HG02610 (cell line): ENCODE measurements at regions not wholly inside any gene's neighbourhood (a gene's known extent, or its start where the extent isn't known, plus 50 kb on each side); places are given as distances from the start of the nearest gene placed in this dataset.
A peak's percentile ranks its signal among the peaks of the same experiment; 100 is the strongest.

ENCODE experiments used
- ATAC-seq: cut with Tn5 transposase; IDR thresholded peaks from one replicate; pipeline ENCODE4 v1.9.1; 2021; ENCODE audit warnings: mild to moderate bottlenecking, moderate library complexity; ENCODE audit not compliant: unreplicated experiment

DNA sequence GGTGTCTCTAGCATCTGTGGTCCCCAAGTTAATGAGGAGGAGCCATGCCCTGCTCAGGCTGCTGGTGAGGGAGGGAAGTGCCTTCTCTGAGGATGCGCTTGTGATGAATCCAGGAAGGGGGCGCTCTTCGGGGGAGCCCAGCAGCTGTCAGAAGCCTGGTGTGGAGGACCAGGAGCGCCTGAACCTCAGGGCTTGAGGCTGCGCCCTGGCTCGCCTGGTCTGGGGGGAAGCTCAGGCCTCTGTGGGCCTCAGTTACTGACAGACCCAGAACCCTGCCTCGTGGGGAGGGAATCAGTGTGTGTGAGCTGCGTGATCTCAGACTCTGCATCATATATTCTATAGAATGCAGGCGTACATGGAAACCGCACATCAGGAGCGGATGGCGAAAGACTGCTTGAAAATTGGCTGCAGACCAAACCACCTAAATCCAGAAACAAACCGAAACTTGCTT, 126.1 kb downstream of the SEC14L1 start:
- ATAC-seq = no peak

DNA sequence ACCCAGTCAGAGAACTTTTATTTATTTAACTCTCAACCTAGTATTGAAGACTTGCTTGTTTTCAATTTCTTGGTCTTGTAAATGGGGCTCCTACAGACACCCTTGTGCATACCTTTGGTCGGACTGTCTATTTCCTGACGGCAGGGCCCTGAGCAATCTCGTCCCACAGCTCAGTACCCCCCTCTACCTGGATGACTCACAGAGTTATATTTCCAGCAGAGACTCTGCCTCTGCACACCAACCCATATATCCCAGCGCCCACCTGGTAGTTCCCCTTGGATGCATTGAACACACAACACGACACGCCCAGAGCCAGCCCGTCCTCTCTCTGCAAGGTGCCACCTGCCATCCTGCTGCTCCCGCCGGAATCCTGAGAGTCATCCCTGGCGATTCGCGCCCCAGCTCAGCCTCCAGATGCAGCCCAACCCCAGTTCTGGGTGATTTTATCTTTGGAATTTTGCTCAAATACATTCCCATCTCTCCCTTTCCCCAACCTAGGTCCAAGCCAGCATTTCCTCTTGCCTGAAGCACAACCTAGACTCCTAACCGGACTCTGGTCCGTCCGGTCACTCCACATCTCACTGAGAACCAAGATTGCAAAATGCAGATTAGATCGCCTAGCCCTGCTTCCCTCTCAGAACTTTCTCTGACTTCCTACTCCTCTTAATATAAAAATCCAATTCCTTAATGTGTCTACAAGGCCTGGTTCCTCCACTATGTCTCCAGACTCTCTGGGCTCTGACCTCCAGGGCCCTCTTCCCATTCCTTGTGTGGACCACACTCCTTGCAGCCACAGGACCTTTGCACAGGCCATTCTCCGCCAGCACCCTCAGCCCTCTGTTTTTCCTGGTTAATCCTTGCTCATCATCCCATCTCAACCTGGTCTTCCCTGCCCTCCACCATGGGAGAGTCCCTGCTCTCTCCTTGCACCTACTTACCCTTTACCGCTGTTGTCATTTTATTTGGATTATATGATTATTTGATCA, 129.2 kb downstream of the SEC14L1 start:
- ATAC-seq = no peak

DNA sequence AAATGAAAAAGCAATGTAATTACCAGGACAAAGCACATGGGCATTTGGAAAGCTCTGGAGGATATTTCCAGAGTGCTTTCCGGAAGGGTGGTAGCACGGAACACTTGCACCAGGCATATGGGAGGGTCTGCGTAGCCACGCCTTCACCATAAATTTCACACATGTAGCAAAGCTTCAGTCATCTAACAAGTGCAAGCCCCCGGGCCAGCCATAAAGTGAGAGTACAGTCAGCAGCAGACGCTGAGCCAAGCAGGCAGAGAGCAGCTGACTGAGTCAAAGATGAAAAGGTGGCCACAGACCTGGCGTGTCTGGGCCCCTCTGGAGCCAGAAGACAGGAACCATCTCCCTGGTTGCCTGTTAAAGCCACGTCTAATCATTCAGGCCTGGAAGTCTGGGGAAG, 130.6 kb downstream of the SEC14L1 start:
- no peak for ATAC-seq

DNA sequence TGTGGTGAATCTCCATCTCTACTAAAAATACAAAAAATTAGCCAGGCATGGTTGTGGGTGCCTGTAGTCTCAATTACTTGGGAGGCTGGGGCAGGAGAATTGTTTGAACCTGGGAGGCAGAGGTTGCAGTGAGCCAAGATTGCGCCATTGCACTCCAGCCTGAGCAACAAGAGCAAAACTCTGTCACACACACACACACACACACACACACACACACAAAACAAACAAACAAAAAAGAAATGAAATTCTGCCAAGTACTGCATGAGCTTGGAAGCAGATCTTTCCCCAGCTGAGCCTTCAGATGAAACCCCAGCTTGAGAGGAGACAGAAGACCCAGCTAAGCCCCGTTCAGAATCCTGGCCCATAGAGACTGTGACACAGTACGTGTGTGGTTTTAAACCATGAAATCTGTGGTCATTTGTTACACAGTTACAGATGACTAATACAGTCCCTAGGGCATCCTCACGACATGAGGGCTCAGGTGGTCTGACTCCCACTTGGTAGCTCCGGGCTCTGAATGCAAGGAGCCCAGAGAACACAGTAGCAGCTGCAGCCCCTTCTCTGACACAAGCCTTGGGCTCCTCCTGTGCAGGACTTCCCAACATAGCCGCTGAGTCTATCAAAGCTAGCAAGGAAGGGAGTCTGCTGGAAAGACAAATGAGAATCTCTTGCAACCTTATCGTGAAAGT, 132.8 kb downstream of the SEC14L1 start:
- ATAC-seq = no peak

DNA sequence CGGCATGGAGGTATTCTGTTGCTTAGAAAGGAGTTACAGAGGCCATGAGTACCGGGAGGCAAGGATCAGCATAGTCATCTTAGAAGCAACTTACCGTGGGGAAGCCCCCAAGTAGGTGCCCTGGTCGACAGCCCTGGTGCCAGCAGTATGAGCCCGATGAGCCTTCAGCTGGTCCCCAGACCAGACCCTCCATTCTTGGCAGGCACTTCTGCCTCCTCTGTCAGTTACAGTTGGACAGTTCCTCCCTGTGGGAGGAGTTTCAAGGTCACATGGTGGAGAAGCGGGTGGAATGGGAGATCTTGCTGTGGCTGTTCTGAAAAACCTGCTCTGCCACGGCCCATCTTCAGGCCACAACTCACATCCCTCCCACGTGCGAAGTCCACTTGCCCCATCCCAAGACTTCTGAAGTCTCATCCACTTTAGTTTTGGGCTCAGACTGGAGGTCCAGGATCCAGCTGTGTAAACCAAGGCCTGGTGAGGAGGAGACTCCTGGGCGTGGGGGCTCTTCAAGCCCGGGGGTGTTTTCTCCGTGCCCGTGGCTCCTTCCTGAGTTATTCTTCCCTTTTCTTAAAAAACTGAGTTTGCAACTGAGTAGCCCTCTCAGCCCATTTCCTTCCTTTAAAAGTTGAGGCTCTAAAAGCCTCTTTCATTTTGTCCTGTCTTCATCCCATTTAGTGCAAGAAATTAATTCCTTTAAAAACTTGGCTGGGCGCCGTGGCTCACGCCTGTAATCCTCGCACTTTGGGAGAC, 133.5 kb downstream of the SEC14L1 start:
- no peak for ATAC-seq

DNA sequence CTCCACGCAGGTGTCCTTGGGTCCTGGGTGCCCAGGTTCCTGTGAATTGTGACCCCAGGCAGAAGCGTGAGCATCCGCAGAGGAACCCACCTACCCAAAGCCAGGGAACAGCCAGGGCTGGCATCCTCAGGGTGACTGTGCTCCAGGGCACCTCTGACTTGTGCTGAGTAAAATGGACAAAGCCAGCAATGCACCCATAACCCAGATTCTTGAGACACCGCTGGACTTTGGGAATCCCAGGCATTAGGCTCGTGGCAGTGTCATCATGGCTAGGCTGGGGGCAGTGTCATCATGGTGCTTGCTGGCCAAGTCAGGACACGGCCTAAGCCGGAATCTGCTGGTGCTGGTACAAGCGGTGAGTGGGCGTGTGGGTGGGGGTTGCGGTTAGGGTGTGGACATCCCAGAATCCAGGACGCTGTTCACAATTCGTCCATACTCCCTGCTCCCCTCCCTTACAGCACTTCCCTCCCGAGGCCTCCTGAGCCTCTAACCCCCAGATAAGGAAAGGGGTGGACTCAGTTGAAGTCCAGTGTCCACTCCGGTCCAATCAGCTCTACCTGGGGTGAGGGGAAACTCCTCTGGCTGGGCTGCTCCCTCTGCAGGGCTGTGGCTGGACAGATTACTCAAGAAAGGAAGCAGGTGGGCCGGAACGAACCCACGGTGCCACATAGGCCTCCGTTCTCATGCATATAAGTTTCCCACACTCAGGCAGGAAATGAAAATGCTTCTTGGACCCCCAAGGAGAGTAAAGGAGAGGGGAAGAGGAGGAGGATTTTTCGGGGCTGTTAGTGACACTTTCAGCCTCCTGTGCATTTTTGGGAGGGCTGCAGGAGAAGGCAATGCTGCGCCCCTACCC, 138.9 kb downstream of the SEC14L1 start:
- no peak for ATAC-seq

DNA sequence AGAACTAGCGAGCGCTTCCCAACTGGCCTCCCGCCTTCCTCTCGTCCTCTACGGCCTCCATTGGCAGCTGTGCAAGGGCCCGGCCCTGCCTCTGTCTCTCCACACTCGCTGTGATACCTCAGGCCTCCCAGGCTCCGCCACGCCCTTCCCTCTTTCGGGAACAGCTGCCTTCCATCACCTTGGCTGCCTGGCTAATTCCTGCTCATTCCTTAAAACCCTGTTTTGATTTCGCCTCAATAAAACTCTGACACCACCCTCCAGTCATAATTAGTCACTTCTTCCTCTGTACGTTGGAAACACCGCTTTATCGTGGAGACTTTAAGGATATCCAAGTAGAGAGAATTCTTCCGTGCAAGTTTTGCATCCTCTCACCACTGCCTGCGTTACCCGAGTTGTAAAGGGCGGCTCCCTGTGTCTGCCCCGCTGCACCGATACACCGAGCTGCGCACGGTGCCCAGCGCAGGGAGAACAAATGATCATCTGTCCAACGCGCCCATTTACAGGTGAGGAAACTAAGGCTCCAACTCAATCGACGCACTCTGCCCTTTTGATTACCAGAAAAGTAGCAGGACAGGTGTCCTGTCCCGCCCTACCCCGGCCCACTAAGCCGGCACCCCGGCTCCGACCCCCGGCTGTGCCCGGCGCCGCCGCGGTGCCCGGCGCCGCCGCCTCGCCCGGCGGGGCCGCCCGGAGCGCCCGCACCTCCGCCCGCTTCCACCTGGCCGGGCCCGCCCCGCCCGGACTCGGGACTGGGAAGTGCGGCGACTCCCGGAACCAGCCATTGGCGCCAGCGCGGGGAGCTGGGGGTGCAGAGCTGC, 139.7 kb downstream of the SEC14L1 start:
- ATAC-seq = no peak

DNA sequence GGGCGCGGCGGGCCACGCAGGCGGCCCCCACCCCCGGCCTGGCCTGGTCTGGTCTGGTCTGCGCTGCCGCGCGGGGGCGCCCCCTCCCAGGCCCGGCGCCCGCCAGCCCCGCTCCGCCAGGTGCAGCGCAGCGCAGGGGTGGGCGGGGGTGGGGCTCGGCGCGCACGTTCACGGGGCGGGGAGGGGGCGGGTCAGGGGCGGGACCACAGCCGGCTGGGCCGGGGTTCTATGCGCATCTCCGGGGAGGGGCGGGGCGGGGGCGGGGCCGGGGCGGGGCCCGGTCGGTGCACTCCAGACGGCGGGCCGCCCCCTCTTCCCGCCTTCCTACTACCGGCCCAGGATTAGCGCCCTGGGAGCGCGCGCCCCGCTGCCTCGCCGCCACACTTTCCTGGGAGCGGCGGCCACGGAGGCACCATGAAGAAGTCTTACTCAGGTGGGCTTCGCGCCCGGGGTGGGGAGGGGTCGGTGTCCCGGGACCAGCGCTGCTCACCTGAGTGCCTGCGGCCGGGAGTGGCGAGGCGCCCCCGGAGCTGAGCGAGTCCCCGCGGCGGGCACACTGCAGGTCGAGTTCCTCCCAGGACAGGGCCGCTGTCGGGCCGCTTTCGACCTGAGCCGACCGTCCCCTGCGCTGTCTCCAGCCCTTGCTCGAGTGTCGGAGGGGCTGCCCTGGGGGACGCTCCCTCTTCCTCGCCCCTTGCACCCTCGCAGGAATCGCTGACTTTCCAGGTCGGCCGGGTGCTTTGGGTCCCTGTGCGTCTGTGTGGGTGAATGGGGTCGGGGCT, 140.5 kb downstream of the SEC14L1 start:
- peak; percentile 61 for ATAC-seq

DNA sequence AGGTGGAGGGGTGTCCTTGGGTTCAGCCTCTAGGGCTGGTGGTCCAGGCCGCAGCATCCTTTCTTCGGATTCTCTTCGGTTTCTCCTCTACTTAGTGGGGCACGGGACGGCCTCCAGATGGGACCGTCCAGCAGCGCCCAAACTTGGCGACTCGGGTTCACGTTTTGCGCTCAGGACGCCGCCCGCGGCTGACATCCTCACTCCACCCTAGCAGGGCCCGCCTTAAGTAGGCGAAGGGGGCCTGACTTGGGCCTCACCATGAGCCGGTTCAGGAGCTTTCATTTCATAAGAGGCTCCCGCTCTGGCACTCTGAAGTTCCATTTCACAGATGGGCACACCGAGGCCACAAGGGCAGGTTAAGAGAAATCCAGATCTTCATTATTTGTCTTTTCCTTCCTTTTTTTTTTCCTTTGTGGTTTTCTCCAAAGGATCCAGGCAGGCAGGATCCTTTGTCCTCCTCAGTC, 141.2 kb downstream of the SEC14L1 start:
- no peak for ATAC-seq

DNA sequence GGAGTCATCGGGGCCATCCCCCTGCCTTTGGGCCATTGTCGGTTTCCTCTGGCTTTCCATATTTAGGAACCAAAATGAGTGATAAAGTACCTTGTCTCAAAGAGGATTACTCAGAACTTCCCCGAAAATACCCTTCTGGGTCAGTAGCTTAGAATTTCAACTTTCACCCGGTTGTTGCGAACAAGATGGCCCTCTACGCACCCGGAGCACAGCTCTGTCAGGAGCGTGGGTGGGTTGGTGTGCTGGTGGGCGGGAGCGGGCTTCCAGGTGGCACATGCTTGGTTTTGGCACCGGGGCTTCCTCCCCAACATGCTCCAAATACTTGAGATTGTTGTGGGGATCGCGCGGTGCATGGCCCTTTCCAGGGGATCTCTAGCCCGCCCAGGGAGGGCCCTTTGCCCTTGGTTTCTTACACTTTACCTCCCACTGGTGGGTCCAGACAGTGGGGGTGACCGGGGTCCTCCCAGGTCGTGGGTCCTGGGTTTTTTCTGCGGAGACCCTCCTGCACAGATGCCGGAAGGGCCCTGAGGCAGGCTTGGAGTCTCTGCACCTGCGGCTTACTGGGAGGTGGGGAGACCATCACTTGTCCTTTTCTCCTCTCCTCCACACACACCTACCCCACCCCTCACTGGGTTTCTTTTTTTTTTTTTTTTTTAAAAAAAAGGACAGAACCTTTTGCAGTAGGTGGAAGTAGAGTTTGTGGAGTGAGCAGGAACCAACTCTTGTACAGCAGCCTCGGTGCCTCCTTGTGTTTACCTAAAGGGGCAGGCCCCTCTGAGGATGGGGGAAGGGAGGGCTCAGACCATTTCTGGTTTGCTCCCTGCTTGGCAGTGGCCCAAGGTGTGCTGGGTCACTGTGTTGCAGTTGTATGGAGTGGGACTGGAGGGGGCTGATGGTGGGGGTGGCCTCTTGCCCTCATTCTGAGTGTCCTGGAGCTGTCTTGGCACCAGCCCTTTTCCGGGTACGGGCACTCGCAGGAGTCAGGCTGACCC, 142.1 kb downstream of the SEC14L1 start:
- ATAC-seq = no peak

DNA sequence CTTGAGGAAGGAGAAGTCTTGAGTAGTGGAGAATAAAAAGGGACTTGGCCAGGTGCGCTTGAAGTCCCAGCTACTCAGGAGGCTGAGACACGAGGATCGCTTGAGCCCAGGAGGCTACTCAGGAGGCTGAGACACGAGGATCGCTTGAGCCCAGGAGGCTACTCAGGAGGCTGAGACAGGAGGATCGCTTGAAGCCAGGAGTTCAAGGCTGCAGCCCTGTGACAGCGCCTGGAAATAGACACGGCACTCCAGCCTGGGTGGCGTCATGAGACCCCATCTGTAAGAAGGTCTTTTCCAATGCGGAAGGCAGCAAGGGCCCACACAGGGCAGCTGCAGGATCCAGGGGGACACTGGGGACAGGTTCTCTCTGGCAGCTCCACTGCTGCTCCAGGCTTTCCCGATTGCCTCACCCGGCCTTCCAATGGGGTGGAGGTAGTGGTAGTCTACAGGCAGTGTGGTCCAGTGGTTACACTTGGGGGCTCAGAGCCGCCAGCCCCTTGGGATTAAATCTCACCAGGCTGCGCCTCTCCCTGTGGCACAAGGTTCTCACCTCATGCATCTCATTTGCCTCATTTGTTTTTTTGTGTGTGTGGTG, 143.4 kb downstream of the SEC14L1 start:
- ATAC-seq = no peak

DNA sequence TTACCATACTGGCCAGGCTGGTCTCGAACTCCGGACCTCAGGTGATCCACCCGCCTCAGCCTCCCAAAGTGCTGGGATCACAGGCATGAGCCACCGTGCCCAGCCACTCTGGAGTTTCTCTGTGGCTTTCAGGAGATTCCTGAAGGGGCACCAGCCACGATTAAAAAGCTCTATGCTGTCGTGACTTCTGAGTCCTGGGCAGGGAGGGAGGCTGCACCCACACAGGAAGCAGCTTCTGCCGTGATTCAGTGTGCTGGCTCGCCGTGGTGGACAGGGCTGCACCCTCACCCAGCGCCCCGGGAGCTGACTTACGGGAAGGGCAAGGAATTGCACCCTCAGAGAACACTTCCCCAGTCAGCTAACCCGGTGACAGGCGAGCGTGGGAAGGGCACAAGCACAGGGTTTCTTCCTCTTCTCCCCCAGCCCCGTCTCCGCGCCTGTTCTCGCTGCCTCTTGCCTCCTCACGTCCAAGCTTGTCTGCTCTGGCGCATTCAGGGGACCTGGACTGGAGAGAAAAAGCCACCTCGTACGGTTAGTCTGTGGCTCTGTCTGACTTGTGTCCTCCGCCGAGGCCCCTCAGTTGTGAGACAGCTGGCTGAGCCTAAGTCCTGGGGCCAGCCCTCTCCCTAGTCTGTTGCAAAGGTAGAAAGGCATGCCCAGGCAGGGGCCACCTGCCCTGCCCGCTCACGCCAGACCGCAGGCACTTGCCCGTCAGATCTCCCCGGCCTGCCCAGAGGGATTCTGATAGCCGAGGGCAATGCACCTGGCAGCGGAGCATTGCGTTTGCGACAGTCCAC, 145.0 kb downstream of the SEC14L1 start:
- ATAC-seq = no peak

DNA sequence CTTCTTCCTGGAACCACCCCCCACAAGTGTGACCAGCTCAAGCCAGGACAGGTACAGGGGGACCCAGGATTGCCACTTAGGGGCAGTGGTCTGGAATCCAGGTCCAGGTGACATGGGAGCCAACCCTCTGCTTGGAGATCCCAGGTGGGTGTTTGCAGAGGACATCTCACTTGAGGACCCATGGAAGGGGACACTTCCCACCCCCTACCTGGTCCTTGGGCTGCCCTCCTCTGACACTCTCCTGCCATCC, 145.5 kb downstream of the SEC14L1 start:
- ATAC-seq = no peak

DNA sequence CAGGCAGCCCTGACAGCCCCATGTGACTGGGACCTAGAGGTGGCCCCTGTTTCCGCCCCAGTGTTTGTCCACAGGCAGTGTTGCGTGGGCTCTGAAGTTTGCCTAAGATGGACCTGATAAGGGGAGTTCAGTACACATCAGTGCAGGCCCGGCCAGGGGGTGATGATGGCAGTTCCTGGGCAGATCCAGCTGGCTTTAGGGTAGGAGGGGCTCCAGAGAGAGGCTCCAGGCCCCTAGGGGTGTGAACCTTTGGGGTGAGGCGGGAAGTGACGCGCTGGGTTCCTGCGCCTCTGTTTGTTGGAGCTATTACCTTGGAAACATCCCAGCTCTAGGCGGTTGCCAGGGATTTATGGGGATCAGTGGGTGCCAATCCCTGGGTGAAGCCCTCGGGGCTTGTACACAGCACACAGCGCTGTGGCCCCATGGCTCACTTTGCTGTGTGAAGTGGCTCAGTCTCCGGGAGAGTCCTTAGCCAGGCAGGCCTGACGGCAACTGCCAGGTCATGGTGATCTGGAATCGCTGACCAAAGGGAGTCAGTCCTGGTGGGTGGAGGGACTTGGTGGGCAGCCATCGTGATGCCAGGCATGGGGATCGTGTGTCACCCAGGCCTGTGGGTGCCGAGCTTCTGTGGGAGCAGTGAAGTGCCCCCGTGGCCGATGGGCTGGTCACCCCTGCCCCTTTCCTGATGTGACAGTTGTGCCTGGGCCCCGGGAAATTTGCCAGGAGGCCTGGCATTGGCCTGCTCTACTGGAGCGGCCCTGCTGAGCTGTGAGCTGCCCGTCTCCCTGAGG, 146.1 kb downstream of the SEC14L1 start:
- no peak for ATAC-seq

DNA sequence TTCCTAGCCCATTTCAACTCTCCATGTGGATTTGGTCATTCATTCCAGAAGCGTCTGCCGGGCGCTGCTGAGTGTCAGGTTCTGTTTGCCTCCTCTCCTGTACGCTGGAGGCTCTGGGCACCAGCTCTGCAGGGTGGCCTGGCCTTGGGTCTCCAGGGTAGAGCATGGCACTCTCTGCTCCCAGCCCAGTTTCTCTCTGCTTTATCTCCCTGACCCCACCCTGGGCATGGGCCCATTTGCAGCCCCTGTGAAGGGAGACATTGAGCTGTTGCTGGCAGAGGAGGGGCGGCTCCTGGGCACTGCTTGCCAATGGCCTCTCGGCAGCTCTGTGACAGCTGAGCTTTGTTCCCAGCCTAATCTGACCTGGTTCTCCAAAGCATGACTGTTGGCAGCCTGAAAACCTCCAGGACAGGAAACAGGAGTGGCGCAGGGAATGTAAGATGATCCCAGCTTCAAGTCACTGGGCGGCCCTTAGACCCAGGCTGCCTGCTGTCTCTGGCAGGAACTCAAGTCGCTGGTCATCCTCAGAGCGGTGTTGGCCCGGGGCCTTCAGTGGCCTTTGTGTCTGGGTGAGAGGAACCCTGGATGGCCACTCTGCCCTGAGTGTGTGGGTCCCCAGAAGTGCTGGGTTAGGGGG, 146.8 kb downstream of the SEC14L1 start:
- ATAC-seq = no peak
